A172 (cell line): ENCODE measurements at regions not wholly inside any gene's neighbourhood (a gene's known extent, or its start where the extent isn't known, plus 50 kb on each side); places are given as distances from the start of the nearest gene placed in this dataset.
"Not testable (repeated sequence)": the region's sequence is repeated elsewhere in the genome, so short reads cannot be mapped to it uniquely, and the experiment has no call there.

Experiments used
- DNase-seq: peaks from one replicate; pipeline ENCODE4 v3.0.0-alpha.2; 2015; ENCODE audit warnings: low spot score

GRCh38 chr11:11010624-11011127 is 152.8 kb upstream of the ZBED5 start:
- peak; percentile 30 for DNase-seq

DNA sequence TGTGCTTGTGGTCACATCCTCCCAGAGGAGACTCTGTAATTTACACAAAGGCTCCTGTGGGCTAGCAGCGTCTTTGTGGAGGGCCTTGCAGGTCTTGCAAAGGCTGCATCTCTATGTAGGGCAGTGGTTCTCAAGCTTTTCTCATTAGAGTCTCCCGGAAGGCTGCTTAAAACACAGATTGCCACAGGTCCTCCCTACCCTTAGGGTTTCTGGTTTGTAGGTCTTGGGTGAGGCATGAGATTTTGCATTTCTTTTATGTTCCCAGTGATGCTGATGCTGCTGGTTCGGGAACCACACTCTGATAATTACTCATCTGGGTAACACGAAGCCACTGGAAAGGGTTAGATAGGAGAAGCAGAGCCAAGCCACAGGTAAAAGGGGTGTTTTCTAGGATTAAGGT is 151.3 kb upstream of the ZBED5 start:
- no peak for DNase-seq

DNA sequence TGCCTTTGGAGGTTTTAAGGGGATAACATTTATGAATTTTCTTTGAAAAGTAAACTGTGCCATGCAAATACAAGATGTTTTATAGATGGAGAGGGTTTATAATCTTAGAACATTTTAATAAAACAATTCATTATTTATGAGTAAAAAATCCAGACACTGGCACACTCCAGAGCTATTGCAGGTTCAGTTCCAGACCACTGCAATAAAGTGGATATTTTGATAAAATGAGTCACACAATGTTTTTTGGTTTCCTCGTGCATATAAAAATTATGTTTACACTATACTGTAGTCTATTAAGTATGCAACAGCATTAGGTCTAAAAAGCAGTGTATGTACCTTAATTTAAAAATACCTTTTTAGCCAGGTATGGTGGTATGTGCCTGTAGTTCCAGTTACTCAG is 146.2 kb upstream of the ZBED5 start:
- no peak for DNase-seq

- DNase-seq = no peak
Measured at GRCh38 chr11:11003226-11003625, 145.4 kb upstream of the ZBED5 start.

DNA sequence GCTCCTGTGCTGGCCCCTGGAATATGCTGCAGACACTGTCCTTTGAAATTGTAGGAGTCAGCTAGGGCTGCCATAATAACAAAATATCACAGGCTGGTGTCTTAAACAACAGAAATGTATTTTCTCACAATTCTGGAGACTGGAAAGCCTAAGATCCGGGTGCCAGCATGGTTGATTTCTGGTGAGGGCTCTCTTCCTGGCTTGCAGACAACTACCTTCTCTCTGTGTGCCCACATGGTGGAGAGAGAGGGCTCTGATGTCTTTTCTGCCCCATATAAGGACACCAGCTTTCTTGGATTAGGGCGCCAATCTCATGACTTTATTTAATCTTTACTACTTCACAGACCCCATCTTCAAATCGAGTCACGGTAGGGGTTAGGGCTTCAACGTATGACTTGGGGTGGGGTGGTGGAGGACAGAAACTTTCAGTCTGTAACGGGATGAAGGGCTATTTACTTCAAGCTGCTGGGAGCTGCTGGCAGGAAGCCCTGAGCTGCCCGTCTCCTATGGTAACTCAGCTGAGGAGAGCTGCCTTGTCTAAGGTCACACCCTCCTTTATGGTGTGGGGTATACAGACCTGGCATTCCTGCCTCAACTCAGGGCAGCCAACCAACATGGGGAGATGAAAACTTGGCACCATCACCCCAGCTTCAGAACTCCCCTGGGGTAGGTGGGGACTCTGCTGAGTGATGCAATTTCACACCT is 142.9 kb upstream of the ZBED5 start:
- DNase-seq = no peak

DNA sequence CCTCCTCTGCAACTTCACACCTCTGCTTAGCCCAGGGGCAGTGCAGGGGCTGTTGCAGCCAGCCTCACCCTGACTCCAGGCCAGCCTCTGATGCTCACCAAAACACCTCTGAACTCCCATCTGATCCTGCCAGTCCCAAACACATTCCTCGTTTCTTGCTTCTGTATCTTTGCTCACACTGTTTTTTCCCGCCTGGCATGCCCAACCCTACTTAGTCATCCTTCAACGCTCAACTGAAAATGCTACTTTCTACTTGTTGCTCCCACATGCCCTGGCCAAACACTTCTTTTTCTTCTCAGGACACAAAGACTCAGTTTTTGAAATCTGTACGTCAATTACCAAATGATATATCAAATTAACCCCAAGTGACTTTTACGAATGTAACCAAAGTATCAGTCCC is 140.8 kb upstream of the ZBED5 start:
- no peak for DNase-seq

- no peak for DNase-seq
Measured at GRCh38 chr11:10996678-10997077, 138.8 kb upstream of the ZBED5 start.

- no peak for DNase-seq
Measured at GRCh38 chr11:10993640-10994039, 135.8 kb upstream of the ZBED5 start.

DNA sequence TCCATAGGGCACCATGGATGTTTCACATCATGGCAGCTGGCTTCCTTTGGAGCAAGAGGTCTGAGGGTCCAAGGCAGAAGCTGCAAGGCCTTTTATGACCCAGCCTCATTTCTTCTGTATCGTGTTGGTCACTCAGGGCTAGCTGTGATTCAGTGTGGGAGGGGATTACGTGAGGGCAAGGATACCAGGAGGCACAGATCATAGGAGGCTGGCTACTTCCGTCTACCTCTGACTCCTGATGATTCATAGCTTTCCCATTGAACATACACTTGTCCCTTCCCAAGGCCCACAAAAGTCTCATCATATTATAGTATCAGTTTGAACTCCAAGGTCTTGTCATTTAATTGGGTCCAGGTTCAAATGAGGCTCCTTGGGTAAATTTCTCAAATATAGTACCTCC is 135.3 kb upstream of the ZBED5 start:
- peak; percentile 14 for DNase-seq

GRCh38 chr11:10991393-10991792 is 133.5 kb upstream of the ZBED5 start:
- no peak for DNase-seq

GRCh38 chr11:10990637-10991193 is 132.9 kb upstream of the ZBED5 start:
- no peak for DNase-seq

DNA sequence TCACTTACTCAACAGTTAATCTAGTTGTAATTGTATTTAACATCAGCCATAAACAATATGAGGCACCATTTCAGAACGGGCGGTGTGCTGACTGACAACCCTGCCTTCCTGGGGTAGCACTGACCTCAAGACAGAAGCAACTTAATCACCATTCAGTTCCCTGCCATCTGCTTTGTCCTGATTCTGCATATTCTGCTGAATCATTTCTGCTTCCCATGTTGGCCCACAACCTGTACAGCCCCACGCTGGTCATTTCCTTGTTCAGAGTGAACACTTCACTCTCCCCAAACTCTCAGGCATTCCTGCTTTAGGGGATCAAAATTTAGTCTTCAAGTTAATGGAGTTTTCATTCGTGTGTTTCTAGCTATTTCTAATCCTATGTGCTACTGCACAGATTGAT is 132.3 kb upstream of the ZBED5 start:
- DNase-seq = no peak

DNA sequence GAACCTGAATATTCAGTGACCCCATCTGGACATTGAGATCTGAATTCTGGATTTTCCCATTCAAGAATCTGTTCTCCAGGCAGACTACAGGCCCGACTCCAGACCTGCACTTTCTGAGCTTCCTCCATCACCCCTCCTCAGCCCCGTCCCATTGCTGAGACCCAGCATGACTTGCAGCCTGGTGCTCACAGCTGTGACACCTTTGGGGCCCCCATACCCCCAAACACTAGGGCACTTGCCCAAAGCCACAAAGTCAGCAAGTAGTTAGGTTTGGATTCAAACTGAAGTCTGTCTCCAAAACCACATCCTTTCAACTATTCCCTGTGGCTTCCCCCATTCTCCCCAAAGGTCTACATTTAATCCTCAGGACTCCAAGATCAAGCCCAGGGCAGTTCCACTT is 128.2 kb upstream of the ZBED5 start:
- DNase-seq = no peak

DNA sequence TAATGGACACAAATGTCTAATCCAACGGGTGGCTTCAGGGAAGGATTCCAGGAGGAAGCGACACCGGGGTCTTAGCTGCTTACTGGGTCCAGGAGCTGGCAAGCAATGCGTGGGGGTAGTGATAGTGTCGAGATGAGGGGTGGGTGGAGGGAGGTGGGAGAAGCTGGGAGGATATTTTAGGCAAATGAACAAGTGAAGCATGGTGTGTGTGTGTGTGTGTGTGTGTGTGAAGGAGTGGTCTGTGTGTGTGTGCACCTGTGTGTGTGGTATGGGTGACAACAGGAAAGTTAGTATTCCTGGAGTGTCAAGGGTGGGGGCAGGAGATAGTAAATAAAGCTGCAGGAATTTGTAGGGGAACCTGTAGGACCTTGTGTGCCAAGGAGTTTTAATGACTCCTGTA is 126.9 kb upstream of the ZBED5 start:
- no peak for DNase-seq

- no peak for DNase-seq
Measured at GRCh38 chr11:10984250-10984649, 126.4 kb upstream of the ZBED5 start.

GRCh38 chr11:10982704-10983510 is 125.1 kb upstream of the ZBED5 start:
- DNase-seq = peak; percentile 51

DNA sequence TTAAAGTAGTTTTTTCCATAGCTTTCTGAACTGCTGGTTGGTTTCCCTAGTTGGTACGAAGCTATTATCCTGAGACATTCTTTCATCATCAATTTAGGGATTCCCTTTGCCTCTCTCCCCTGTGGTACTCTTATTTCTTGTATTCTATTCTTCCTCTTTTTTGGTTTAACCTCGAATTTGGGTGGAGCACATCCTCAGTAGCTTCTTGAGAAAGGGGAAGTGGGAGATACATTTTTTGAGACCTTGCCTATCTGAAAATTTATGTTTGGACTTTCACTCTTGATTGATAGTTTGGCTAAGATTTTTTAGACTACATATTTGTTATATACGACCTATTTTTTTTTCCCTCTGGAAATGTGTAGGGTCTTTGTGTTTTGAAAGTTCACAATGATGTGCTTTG is 121.7 kb upstream of the ZBED5 start:
- DNase-seq = no peak

DNA sequence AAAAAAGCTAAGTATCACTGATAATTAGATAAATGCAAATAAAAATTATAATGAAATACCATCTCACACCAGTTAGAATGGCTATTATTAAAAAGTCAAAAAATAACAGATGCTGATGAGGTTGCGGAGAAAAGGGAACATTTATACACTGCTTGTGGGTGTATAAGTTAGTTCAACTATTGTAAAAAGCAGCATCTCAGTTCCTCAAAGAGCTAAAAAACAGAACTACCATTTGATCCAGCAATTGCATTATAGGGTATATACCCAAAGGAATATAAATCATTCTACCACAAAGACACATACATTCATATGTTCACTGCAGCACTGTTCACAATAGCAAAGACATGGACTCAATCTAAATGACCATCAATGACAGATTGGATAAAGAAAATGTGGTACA is 120.3 kb upstream of the ZBED5 start:
- no peak for DNase-seq

- no peak for DNase-seq
Measured at GRCh38 chr11:10975287-10975721, 117.5 kb upstream of the ZBED5 start.

DNA sequence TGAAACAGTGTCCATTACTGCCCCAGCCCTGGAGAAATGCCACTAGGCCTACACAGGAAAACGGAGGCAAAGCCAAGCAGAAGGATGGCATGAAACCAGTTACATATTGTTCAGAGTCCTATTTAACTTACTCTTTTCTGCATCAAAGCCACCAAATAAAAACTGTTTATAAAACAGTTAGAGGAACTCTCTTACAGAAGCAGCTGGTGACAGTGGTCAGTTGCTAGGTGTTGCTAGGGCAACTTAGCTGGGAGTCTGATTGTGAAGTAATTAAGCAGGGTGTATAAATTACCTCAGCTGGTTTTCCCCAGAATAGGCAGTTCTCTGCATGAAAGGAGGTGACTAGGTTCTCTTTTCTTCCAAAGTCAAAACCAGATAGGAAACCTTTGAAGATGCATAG is 115.6 kb upstream of the ZBED5 start:
- no peak for DNase-seq

- no peak for DNase-seq
Measured at GRCh38 chr11:10970926-10971325, 113.1 kb upstream of the ZBED5 start.

DNA sequence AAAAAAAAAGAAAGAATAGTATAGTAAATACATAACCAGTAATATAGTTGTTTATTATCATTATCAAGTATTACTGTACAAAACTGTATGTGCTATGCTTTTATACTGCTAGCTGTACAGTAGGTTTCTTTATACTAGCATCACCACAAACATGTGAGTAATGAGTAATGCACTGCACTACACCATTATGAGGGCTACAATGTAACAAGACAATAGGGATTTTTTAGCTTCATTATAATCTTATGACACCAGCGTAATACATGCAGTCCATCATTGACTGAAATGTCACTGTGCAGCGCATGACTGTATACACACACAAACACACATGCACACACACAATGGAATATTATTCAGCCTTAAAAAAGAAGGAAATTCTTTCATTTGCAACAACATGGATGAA is 111.5 kb upstream of the ZBED5 start:
- DNase-seq = no peak

DNA sequence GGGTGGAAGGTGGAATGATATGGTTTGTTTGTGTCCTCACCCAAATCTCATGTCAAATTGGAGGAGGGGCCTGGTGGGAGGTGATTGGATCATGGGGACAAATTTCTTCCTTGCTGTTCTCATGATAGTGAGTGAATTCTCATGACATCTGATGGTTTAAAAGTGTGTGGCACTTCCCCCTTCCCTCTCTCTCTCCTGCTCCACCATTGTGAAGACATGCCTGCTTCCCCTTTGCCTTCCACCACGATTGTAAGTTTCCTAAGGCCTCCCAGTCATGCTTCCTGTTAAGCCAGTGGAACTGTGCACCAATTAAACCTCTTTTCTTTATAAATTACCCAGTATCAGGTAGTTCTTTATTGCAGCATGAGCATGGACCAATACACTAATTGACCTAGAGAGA is 99.0 kb upstream of the ZBED5 start:
- DNase-seq = not testable (repeated sequence)
